ENCODE measurements at regions not wholly inside any gene's neighbourhood (a gene's known extent, or its start where the extent isn't known, plus 50 kb on each side); places are given as distances from the start of the nearest gene placed in this dataset.
"Not testable (repeated sequence)": the region's sequence is repeated elsewhere in the genome, so short reads cannot be mapped to it uniquely, and the experiment has no call there.

GRCh38 chrX:77046180-77046810, 400.9 kb upstream of the FGF16 start:
- H3K79me1 ChIP-seq (ENCODE audit: low read depth in 1 of 2, low read length in 2 of 2); H3K27ac ChIP-seq (ENCODE audit: insufficient read depth, low read length); H4K91ac ChIP-seq (ENCODE audit: insufficient read depth, low read depth, low read length); H3K4me2 ChIP-seq (ENCODE audit: low read depth, low read length); H4K8ac ChIP-seq (ENCODE audit: low read depth in 2 of 2, low read length in 2 of 2); CTCF ChIA-PET; H3K9me1 ChIP-seq (ENCODE audit: insufficient read depth, low read length); H2BK120ac ChIP-seq (ENCODE audit: low read depth, low read length); dilution Hi-C loops (cut with HindIII; ENCODE audit: low sequenced_read_pairs, unreplicated experiment); H2AK5ac ChIP-seq (ENCODE audit: low read depth, low read length); DNase-seq; H3K23ac ChIP-seq (ENCODE audit: low read depth, low read length); POLR2A ChIA-PET (ENCODE audit: unreplicated experiment); in situ Hi-C loops (cut with MboI; ENCODE audit: low sequenced_read_pairs); H4K20me1 ChIP-seq (ENCODE audit: insufficient read depth, low read length); BruUV-seq (replicated peaks); ATAC-seq (ENCODE audit: low read depth); H4K5ac ChIP-seq (ENCODE audit: low read depth, low read length); H3K9me3 ChIP-seq (ENCODE audit: control insufficient read depth, insufficient read depth, low read length); H3K9ac ChIP-seq (ENCODE audit: low read depth, low read length); H2AFZ ChIP-seq (replicated peaks; ENCODE audit: low read length, poor library complexity); H3K27me3 ChIP-seq (ENCODE audit: control insufficient read depth, insufficient read depth, low read length); H2BK20ac ChIP-seq (ENCODE audit: low read depth, low read length); H3K14ac ChIP-seq (replicated peaks; ENCODE audit: low read depth, low read length); H3K4ac ChIP-seq (ENCODE audit: low read depth, low read length); H3K18ac ChIP-seq (ENCODE audit: low read depth, low read length); H3K4me3 ChIP-seq (ENCODE audit: insufficient read depth, low read depth, low read length); intact Hi-C loops (cut with micrococcal nuclease); H2AK9ac ChIP-seq (replicated peaks; ENCODE audit: low read depth, low read length, poor library complexity); H2BK15ac ChIP-seq (ENCODE audit: low read depth, low read length); H3K56ac ChIP-seq (ENCODE audit: extremely low read depth, insufficient read depth, low read length); H3K36me3 ChIP-seq (ENCODE audit: control insufficient read depth, insufficient read depth, low read length); H2BK5ac ChIP-seq (ENCODE audit: low read depth, low read length, poor library complexity, severe bottlenecking); H3K4me1 ChIP-seq (ENCODE audit: control insufficient read depth, insufficient read depth, low read length): not testable (repeated sequence)
- 40% methylated on average over 14 of the region's 29 CpGs; no CpG with 5 or more reads in 1 of the 2 experiments for WGBS, 2 experiments (ENCODE audit: extremely low coverage in 2 of 2, insufficient read length in 1 of 2)

Data from IMR-90 (cell line).